ENCODE measurements at regions not wholly inside any gene's neighbourhood (a gene's known extent, or its start where the extent isn't known, plus 50 kb on each side); places are given as distances from the start of the nearest gene placed in this dataset.

DNA sequence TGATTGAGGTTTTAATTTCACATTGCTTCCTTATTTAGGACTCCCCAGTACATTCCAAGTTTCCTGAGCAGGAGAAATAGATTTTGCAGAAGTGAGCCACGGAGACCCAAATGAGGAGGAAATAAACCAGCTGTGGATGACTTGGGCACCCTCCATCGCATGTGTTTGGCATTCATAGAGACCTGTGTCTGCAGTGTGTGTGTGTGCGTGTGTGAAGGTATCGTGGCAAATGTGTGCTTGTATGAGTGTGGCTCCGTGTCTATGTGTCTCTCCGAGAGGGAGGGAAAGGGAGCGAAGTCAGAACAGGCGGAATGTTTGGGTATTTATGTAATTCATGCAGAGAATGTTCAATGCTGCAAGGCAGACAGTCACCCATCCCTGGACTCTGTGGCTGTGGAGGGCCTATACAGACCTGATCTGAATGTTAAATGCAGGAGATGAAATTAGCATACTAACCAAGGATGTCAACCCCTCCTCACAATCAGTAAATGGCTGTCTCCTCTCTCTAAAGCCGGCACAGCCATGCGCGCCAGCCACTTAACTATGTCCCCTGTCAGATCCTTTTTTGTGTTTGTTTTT, 186.0 kb upstream of the ZFHX3 start:
- TF ChIP-seq, protein P1, sequence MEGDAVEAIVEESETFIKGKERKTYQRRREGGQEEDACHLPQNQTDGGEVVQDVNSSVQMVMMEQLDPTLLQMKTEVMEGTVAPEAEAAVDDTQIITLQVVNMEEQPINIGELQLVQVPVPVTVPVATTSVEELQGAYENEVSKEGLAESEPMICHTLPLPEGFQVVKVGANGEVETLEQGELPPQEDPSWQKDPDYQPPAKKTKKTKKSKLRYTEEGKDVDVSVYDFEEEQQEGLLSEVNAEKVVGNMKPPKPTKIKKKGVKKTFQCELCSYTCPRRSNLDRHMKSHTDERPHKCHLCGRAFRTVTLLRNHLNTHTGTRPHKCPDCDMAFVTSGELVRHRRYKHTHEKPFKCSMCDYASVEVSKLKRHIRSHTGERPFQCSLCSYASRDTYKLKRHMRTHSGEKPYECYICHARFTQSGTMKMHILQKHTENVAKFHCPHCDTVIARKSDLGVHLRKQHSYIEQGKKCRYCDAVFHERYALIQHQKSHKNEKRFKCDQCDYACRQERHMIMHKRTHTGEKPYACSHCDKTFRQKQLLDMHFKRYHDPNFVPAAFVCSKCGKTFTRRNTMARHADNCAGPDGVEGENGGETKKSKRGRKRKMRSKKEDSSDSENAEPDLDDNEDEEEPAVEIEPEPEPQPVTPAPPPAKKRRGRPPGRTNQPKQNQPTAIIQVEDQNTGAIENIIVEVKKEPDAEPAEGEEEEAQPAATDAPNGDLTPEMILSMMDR (conservative IDR thresholded peaks at IDR 0.05): no peak
- TF ChIP-seq ZFX (IDR thresholded peaks at IDR 0.05): no peak

Measured in C4-2B (cell line).